Ishikawa (cell line): ENCODE measurements at regions not wholly inside any gene's neighbourhood (a gene's known extent, or its start where the extent isn't known, plus 50 kb on each side); places are given as distances from the start of the nearest gene placed in this dataset.

Experiments
- EP300 ChIP-seq: IDR thresholded peaks from 2 replicates; pipeline ENCODE4 v1.6.1; 2012; ENCODE audit warnings: borderline replicate concordance
- RAD21 ChIP-seq: IDR thresholded peaks from 2 replicates; pipeline ENCODE4 v1.6.1; 2012; ENCODE audit warnings: low read depth

DNA sequence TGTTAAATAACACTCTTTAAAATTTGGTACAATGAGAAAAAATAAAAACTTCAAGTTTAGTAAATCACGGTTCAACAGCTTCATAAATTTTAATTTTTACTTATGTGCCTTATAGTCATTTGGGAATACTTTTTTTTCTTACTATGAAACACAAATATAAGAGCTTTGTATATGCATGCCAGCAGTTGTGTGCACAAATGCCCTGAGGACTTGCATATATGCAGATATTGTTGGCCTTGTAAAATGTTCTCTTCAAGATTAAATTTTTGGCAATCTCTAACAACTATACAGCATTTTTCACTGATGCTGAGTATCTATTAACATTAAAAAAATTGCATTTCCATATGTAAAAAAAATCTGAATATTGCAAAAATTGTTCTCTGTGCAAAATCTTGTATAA lies 458.7 kb upstream of the BRINP3 start:
- no peak for TF ChIP-seq EP300
- no peak for TF ChIP-seq RAD21
